LoVo (cell line): ENCODE measurements at regions not wholly inside any gene's neighbourhood (a gene's known extent, or its start where the extent isn't known, plus 50 kb on each side); places are given as distances from the start of the nearest gene placed in this dataset.

Experiments used
- DNase-seq: peaks from one replicate; pipeline ENCODE4 v3.0.0-alpha.2; 2016; ENCODE audit warnings: low spot score

- DNase-seq, result no peak
These were observed 53.7 kb upstream of the SMAD1 start for GRCh38 chr4:145427991-145428390.

- DNase-seq, result no peak
These were observed 54.4 kb upstream of the SMAD1 start for GRCh38 chr4:145427221-145427620.

GRCh38 chr4:145423017-145423708 lies 58.5 kb upstream of the SMAD1 start:
- no peak for DNase-seq

- no peak for DNase-seq
These were observed 60.9 kb upstream of the SMAD1 start for GRCh38 chr4:145420595-145421214.

- no peak for DNase-seq
These were observed 62.9 kb upstream of the SMAD1 start for GRCh38 chr4:145418739-145419138.

- DNase-seq, result no peak
These were observed 64.1 kb upstream of the SMAD1 start for GRCh38 chr4:145417348-145418130.

GRCh38 chr4:145414841-145415240 lies 66.8 kb upstream of the SMAD1 start:
- no peak for DNase-seq

GRCh38 chr4:145414226-145414625 lies 67.4 kb upstream of the SMAD1 start:
- DNase-seq, result no peak

GRCh38 chr4:145406970-145407369 lies 74.7 kb upstream of the SMAD1 start:
- DNase-seq, result no peak

GRCh38 chr4:145404761-145405160 lies 76.9 kb upstream of the SMAD1 start:
- no peak for DNase-seq

GRCh38 chr4:145396581-145396980 lies 85.1 kb upstream of the SMAD1 start:
- no peak for DNase-seq

- no peak for DNase-seq
These were observed 91.1 kb upstream of the SMAD1 start for GRCh38 chr4:145390571-145390970.

- no peak for DNase-seq
These were observed 92.1 kb upstream of the SMAD1 start for GRCh38 chr4:145389550-145389949.

- DNase-seq, result no peak
These were observed 93.6 kb upstream of the SMAD1 start for GRCh38 chr4:145388043-145388442.

GRCh38 chr4:145387079-145387478 lies 94.6 kb upstream of the SMAD1 start:
- no peak for DNase-seq

- DNase-seq, result no peak
These were observed 100.5 kb upstream of the SMAD1 start for GRCh38 chr4:145381163-145381562.

- no peak for DNase-seq
These were observed 101.5 kb upstream of the SMAD1 start for GRCh38 chr4:145380123-145380522.

GRCh38 chr4:145375416-145375815 lies 106.2 kb upstream of the SMAD1 start:
- DNase-seq, result no peak

GRCh38 chr4:145352438-145353145 lies 129.1 kb upstream of the SMAD1 start:
- DNase-seq, result no peak

GRCh38 chr4:145351922-145352321 lies 129.7 kb upstream of the SMAD1 start:
- no peak for DNase-seq

GRCh38 chr4:145351162-145351561 lies 130.5 kb upstream of the SMAD1 start:
- DNase-seq, result no peak

GRCh38 chr4:145348291-145348690 lies 133.4 kb upstream of the SMAD1 start:
- DNase-seq, result no peak

GRCh38 chr4:145347684-145348083 lies 134.0 kb upstream of the SMAD1 start:
- no peak for DNase-seq
